ENCODE measurements at regions not wholly inside any gene's neighbourhood (a gene's known extent, or its start where the extent isn't known, plus 50 kb on each side); places are given as distances from the start of the nearest gene placed in this dataset.
A peak's percentile ranks its signal among the peaks of the same experiment; 100 is the strongest.
"Not testable (repeated sequence)": the region's sequence is repeated elsewhere in the genome, so short reads cannot be mapped to it uniquely, and the experiment has no call there.

DNA sequence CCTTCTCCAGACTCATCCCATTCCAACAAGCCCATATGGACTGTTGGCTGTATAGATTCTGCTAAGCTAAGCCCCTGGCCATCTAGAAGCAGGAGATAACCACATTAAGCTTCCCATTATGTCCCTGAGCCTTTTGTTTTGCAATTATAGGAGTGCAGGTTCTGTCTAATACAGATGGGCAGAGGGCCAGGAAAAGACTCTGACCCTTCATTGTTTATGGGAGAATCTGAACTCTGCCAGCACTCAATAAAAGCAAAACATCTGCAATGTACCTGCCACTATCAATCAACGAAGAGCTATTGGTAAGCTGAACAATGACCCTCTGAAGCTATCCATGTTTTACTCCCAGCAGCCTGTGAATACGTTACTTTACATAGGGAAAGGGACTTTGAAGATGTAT lies 207.3 kb upstream of the CLNK start:
- DNase-seq: peak; percentile 39 to 68

- DNase-seq: no peak
Measured at GRCh38 chr4:10889819-10890218, 205.3 kb upstream of the CLNK start.

- DNase-seq: no peak
Measured at GRCh38 chr4:10879411-10880110, 195.0 kb upstream of the CLNK start.

GRCh38 chr4:10878861-10879260 lies 194.3 kb upstream of the CLNK start:
- DNase-seq: no peak

DNA sequence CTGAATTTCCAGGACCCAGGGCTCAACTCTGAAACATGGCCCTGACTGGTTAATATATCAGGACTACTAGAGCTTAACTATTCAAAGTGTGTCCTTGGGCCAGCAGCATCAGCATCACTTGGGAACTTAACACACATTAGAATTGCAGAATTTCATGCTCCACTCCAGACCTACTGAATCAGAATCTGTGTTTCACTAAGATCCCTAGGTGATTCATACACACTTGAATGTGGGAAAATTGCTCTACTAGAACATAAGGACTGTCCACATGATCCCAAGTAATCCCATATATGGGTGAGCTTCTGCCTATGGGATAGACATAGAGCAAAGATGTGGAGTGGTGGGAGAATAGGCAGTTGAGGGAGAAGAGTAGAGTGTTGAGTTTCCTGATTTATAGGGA lies 192.5 kb upstream of the CLNK start:
- DNase-seq: no peak

GRCh38 chr4:10875144-10875799 lies 190.7 kb upstream of the CLNK start:
- no peak for DNase-seq

DNA sequence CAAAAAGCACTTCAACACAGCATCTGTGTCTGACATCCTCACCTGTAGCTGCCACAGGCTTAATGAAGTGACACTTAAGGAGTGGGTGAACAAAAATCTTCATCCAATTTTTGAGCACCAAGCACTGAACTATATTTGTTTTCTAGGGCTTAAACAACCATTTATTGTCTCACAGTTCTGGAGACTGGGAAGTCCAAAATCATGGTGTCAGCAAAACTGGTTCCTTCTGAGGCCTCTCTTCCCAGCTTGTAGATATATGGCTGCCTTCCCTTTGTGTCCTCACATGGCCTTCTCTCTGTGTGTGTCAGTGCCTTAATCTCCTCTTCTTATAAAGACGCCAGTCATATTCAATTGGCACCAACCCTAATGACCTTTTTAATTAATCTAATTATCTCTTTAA lies 189.2 kb upstream of the CLNK start:
- no peak for DNase-seq

DNA sequence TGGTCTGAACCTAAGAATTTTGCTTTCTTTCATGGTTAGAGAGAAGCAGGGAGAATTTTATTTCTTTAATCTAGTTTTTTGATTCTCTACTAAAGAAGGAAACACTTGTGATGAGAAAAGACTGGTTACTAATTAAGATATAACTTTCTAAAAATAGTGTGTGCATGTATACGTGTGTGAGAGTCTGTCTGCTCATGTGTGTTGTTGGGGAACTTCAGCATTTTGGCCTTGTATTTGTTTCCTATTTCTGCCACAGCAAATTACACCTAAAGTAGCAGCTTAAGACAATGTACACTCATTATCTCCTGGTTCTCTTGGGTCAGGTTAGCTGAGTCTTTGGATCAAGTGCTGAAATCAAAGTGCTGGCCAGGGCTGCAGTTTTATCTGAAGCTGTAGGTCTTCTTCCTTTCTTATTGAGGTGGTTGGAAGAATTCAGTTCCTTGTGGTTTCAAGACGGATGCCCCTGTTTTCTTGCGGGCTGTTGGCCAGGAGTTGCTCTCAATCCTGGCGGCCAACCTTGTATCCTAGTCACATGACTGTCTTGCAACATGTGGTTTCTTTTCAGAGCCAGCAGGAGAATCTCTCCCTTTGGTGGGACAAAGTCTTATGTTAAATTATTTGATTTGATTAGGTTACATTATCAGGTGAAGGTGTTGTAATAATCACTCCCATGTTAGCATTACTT lies 188.4 kb upstream of the CLNK start:
- DNase-seq: no peak

GRCh38 chr4:10866666-10867065 lies 182.1 kb upstream of the CLNK start:
- peak; percentile 86 to 94 for DNase-seq

GRCh38 chr4:10861036-10861435 lies 176.5 kb upstream of the CLNK start:
- DNase-seq: no peak

- no peak for DNase-seq
Measured at GRCh38 chr4:10856271-10856782, 171.8 kb upstream of the CLNK start.

- no peak for DNase-seq
Measured at GRCh38 chr4:10853196-10853595, 168.6 kb upstream of the CLNK start.

DNA sequence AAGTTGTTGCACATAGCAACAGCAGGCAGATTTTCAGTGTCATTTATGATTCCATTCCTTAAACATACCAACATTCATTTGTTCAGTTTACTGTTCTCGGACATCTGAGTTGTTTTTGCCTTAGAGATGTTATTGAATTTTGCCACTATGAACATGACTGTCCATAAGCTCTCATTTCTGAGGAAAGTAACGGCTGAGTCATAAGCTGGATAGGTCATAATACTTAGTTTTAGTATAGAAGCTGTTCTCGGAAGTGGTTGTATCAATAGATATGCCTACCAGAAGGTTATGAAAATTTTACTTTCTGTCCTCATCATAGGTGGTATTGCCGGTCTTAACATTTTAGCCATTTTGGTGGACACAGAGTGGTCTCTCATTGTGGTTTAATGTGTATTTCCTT lies 157.1 kb upstream of the CLNK start:
- DNase-seq: no peak

GRCh38 chr4:10837151-10837550 lies 152.6 kb upstream of the CLNK start:
- DNase-seq: no peak

DNA sequence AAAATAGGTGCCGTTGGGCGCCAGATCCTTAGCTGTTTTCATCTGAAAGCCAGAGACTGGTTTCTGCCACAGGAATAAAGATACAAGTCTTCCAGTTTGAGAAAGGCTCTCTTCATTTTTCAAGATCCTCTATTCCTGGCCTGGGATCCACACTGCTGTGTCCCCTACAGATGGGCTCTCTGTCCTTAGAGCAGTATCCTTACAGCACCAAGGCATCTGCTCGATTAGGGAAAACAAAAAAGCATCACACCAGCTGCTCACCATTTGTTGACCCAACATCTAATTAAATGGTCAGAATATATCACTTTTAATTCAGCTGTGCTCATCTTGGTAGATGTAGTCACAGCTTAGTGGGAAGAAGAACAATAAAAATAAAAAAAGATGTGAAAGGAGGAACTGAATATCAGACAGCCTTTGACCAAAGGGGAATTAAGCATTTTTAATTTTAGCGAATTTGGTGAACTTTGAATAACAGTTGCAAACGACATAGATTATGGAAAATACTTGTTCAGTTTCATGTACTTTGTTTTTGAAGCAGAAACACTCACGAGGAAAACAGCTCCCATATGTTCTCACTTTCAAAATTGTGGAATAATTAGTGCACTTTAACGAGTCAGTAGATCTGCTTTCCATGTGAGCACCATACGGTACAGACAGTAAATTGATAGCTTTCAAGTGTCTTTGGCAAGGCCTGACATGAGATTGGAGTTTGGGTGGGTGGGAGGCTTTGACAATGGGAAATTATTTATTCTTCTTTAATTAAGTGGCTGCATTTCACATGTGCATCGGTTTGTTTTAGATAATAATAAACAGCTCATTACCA lies 148.4 kb upstream of the CLNK start:
- DNase-seq: peak; percentile 87 to 97

DNA sequence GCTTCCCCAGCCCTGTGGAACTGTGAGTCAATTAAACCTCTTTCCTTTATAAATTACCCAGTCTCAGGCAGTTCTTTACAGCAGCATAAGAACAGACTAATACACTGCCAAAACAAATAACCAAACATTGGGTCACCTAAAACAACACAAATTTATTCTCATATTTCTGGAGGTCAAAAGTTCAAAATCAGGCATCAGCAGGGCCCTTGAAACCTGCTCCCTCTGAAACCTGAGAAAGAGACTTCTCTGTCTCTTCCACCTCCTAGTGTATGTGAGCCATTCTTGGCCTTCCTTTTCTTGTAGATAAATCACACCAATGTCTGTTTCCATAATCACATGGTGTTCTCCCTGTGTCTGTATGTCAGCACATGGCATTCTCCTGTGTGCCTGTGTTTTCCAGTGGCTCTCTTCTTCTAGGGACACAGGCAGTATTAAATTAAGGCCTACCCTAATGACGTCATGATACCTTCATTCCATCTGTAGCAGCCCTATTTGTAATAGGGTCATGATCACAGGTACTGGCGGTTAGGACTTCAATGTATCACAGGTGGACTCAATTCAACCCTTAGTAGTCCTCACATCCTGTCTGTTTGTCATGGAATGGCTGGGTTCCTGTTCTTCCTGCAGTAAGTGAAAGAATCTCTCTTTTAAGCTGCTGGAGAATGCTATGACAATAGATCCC lies 147.3 kb upstream of the CLNK start:
- peak in 1 of 2 experiments; percentile 28 for DNase-seq

- not testable (repeated sequence) for DNase-seq
Measured at GRCh38 chr4:10828918-10829538, 144.5 kb upstream of the CLNK start.

GRCh38 chr4:10821826-10822225 lies 137.3 kb upstream of the CLNK start:
- no peak for DNase-seq

DNA sequence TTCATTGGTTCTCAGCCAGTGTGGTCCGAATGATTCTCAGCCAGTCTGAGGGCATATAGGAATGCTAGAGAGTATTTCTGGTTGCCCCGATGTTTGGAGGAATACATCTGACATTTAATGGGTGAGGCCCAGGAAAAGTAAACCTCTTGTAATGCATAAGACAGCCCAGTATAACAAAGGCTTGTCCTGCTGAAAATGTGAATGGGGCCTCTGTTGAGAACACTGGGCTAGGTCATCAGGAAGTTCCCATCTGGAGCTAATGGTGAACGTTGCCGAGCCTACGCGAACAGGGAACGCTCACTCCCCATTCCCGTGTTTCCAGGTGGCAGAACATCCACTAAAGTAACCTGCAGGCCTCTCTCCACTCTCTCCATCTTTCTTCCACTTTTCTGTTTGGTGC lies 132.0 kb upstream of the CLNK start:
- DNase-seq: no peak

DNA sequence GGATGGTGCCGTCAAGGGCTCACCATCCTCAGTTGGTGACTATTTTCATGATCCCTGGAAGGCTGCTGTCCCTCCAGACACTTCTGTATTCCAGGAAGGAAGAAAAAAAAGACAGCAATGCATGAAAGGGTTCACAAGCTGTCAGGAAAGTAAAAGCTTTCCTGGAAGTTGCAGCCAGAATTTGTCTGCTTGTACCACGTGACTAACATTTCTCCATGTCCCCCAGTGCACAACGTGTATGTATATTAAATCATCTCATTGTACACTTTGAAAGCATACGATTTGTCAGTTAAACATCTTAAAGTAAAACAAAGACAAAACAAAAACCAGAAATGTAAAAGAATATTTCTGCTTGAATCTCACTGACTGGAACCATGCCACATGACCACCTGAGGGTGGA lies 127.4 kb upstream of the CLNK start:
- no peak for DNase-seq

GRCh38 chr4:10810411-10810810 lies 125.8 kb upstream of the CLNK start:
- DNase-seq: no peak

- no peak for DNase-seq
Measured at GRCh38 chr4:10809905-10810304, 125.3 kb upstream of the CLNK start.
